Stimulated activated CD4-positive, alpha-beta T cell treated with anti-CD3 and anti-CD28 coated beads, Interleukin-12 subunit alpha, Interleukin-12 subunit beta, amount 100 ng/mL, for 48 hours (primary cell): ENCODE measurements at regions not wholly inside any gene's neighbourhood (a gene's known extent, or its start where the extent isn't known, plus 50 kb on each side); places are given as distances from the start of the nearest gene placed in this dataset.
"Not testable (repeated sequence)": the region's sequence is repeated elsewhere in the genome, so short reads cannot be mapped to it uniquely, and the experiment has no call there.

Experiments used
- DNase-seq, 3 donors: peaks; one replicate each; pipeline ENCODE4 v3.0.0-alpha.2; 2020; ENCODE audit warnings: low read depth in 2 of 3, low spot score in 1 of 3

GRCh38 chr6:28794175-28795002, 129.4 kb downstream of the TRIM27 start:
- DNase-seq: no peak

DNA sequence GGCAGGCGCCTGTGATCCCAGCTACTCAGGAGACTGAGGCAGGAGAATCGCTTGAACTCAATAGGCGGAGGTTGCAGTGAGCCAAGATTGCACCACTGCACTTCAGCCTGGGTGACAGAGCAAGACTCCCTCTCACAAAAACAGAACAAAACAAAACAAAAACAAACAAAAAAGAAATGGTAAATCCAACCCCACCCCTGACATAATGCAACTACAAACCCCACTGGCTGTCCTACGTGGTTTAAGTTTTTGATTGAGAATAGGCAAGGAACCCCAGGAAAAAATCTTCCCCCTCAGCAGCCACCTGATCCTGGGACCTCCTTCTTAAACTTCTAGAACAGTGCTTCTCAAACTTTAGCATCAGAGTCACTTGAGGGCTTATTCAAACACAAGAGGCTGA, 123.1 kb downstream of the TRIM27 start:
- not testable (repeated sequence) for DNase-seq

DNA sequence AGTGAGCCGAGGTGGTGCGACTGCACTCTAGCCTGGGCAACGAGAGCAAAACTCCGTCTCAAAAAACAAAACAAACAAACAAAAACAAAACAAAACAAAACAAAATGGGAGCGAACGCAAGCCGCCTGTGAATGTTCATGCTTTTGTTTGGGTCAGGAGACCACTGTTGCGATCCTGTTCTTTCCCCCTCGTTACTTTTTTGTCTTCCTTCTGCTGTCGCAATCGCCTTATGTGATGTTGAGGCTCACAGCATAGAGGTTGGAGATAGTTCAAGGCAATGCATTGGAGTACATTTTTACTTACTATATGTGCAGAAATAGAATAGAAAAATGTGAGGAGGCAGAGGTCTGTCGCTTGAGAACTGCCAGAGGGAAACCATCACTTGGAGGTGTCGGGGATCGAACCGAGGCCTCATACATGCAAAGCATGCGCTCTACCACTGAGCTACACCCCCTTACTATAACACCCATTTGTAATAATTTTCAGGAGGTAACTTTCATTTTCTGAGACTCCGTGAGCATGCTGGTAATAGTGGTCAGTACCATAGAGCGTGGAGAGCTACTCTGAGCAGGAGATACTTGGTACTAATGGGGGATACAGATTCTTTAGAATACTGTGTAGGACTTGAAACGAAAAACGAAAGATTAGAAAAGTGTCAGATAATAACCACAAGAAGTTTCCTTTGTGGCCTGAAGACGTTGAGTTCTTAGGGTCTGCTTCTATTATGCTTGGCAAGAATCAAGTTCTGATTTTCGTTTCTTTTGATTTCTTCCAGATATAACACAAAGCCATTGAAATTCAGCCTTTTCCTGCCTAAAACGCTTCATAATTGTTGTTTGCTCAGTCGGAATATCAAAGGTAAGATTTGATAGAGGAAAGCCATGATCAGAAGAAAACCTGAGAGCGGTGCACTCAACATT, 121.1 kb downstream of the TRIM27 start:
- no peak for DNase-seq

- DNase-seq: no peak
Observed at GRCh38 chr6:28803337-28803709, 120.5 kb downstream of the TRIM27 start.

DNA sequence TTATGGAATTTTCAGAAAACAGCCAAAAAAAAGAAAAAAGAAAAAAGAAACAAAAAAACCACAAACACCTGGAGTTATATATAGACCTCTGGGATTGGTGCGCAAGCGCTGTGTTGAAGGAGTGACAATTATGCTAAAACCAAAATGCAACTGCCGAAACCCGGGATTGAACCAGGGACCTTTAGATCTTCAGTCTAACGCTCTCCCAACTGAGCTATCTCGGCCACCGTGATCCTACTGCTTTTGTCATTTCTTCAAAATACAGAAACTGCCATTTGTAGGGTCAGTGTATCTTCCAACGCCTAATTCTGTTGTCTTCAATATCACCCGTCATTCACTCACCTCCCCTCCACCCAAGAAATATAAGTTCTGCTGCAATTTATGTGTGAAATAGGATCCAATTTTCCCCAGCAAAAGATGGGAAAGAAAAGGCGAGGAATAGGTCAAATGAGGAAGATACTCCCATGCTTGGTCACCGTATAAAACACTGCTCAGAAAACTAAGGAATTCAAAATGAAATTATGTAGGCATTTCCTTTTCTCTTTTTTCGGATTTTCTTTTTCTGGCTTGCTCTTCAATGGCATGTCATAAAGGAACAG, 116.0 kb downstream of the TRIM27 start:
- DNase-seq: peak; percentile 30 to 60 (median 34)

DNA sequence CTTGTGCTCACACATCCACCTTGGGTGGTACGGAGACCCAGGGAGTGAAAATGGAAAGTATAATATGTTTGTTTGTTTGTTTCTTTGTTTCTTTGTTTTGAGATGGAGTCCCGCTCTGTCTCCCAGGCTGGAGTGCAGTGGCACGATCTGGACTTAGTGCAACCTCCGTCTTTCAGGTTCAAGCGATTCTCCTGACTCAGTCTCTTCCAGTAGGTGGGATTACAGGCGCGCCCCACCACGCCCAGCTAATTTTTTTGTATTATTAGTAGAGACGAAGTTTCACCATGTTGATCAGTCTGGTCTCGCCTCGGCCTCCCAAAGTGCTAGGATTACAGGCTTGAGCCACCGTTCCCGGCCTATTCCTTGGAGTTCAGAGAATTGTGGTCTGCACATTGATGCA, 115.4 kb downstream of the TRIM27 start:
- no peak for DNase-seq

DNA sequence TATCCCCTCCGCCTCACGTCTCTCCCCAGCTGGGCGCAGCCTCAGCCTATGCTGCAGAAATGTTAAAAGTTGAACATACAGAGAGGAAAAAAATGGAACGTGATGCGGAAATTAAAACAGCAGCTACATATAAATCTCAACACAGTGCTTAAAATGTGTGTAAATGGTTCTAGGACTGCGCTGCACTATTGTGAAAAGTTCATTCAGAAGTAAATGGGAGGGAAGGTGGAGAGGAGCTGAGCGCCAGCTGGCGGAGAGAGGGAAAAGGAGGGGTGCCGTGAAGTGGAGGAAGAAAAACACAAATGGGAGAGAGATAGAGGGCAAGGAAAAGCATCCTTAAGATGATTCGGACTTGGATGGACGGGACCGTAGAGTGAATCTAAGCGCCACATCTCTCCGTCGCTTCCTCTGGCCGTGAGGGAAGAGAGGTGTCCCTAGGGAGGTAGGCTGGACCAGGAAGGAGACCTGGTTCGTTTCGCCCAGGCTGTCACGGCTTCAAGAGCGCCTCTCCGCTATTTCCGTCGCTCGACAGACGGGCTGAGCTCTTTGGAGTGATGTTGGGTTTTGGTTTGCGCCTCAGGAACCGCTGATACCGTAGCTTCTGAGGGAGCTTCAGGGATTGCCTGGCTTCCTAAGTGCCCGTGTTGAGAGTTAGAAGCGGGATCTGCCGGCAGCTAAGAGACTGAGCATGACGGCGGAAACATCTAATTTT, 113.7 kb downstream of the TRIM27 start:
- DNase-seq: no peak

DNA sequence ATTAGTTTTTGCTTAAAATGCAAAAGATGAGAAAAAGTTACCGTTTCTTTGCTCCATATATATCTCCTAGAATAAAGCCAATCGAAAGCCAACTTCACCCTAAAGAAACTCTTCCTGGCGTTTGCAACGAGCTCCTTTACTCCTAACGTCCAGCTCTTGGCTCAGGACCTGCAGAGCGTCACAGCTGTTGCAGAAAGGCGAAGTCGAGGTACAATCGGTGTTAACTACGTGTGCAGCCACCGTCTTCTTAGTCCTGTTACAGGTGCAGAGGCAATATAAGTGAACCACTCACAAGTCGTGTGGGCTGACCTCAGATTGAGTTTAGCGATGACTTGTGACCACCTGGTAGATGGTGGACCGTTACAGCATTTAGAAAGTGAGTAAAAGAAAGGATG, 113.1 kb downstream of the TRIM27 start:
- DNase-seq: no peak

GRCh38 chr6:28811873-28812272, 111.9 kb downstream of the TRIM27 start:
- DNase-seq: no peak

DNA sequence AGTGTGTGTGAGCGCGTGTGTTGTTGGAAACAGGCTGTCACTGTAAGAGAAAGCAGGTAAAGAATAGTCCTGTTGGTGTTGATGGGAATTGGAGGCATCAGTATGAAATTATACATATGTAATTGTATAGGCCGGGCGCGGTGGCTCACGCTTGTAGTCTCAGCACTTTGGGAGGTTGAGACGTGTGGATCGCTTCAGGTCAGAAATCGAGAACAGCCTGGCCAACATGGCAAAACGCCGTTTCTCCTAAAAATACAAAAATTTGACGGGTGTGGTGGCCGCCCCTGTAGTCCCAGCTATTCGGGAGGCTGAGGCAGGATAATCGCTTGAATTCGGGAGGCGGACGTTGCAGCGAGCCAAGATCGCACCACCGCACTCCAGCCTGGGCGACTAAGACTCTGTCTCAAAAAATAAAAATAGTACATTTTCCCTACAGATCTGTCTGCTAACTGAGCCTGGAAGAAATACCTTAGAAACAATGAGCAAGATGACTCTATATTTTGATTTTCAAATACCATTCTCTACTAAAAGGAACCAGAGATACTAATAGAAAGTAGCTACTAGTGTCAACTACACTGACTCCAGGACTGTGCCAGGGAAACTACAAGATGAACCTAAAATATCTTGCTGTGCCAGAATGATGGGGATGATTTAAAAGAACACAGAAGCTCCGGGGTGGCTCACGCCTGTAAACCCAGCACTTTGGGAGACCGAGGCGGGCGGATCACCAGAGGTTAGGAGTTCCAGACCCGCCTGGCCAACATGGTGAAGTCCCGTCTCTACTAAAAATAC, 110.8 kb downstream of the TRIM27 start:
- no peak for DNase-seq

GRCh38 chr6:28814032-28814976, 109.5 kb downstream of the TRIM27 start:
- no peak for DNase-seq

DNA sequence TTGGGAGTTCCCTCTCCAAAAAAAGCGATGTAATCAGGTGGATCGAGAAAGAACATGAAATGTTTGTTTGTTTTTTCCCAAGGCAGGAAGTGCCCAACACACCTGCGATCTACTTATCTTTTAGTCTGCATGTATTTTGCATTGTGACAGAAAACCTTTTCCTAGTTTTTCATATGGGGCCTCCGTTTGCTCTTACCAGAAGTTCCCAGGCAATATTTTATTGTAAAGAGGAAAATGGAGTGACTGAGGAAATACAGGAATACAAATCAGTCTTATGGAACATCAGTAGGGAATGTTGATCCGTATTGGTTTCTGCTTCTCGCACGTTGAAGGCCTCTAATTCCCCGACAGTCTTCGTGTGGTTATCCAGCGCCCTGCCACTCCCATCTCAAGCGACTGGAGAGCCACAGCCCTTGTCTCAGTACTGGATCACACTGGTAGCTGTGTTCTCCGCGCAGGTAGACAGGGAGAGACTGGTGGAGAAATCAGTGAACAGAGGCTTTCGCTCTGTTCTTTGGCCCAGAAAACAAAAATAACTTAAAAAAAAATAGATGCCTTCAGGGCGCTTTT, 107.4 kb downstream of the TRIM27 start:
- DNase-seq: no peak

DNA sequence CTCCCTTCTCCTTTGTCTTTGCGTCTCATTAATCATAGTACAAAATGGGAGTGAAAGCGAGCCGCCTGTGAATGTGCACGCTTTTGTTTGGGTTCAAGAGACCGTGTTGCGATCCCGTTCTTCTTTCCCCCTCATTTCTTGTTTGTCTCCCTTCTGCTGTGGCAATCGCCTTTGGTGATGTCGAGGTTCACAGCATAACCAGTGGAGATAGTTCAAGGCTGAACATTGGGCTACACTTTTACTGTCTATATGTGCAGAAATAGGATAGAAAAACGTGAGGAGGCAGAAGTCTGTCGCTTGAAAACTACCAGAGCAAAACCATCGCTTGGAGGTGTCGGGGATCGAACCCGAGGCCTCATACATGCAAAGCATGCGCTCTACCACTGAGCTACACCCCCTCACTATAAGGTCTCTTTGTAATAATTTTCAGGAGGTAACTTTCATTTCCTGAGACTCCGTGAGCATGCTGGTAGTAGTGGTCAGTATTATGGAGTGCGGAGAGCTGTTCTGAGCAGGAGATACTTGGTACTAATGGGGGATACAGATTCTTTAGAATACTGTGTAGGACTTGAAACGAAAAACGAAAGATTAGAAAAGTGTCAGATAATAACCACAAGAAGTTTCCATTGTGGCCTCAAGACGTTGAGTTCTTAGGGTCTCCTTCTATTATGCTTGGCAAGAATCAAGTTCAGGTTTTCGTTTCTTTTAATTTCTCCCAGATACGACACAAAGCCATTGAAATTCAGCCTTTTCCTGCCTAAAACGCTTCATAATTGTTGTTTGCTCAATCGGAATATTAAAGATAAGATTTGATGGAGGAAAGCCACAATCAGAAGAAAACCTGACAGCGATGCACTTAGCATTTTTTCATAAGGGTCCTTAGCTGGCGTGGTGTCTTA, 106.6 kb downstream of the TRIM27 start:
- peak in 2 of 3 donors; percentile 46 for DNase-seq

DNA sequence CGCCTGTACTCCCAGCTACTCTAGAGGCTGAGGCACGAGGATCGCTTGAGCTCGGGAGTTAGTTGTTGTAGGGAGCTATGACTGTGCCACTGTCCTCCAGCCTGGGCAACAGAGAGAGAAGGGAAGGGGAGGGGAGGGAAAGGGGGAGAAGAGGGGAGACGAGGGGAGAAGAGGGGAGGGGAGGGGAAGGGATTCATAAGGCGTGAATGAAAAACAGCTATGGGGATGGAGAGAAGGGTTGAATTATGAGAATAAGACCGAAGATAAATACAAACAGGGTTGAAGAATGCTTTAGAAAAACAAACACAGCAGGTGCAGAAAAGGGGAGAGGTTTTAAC, 106.0 kb downstream of the TRIM27 start:
- no peak for DNase-seq

- DNase-seq: no peak
Observed at GRCh38 chr6:28824793-28825731, 98.7 kb downstream of the TRIM27 start.

- no peak for DNase-seq
Observed at GRCh38 chr6:28825732-28826293, 98.0 kb downstream of the TRIM27 start.

DNA sequence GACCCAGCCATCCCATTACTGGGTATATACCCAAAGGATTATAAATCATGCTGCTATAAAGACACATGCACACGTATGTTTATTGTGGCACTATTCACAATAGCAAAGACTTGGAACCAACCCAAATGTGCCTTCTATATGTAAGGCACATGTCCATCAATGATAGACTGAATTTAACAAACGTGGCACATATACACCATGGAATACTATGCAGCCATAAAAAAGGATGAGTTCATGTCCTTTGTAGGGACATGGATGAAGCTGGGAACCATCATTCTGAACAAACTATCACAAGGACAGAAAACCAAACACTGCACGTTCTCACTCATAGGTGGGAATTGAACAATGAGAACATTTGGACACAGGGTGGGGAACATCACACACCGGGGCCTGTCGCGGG, 92.1 kb downstream of the TRIM27 start:
- not testable (repeated sequence) for DNase-seq
